ENCODE measurements at regions not wholly inside any gene's neighbourhood (a gene's known extent, or its start where the extent isn't known, plus 50 kb on each side); places are given as distances from the start of the nearest gene placed in this dataset.
"Not testable (repeated sequence)": the region's sequence is repeated elsewhere in the genome, so short reads cannot be mapped to it uniquely, and the experiment has no call there.

- not testable (repeated sequence) for H3K27me3 ChIP-seq (ENCODE audit: insufficient read depth, low read length); H3K4me2 ChIP-seq (ENCODE audit: low read length); H3K79me2 ChIP-seq (ENCODE audit: insufficient read depth, low read length); H3K4me1 ChIP-seq (ENCODE audit: insufficient read depth, low read length, severe bottlenecking); H4K20me1 ChIP-seq (ENCODE audit: insufficient read depth, low read length); H3K9ac ChIP-seq (ENCODE audit: low read length); H3K9me2 ChIP-seq (ENCODE audit: low read depth, low read length); H3K4me3 ChIP-seq (ENCODE audit: low read depth, low read length, poor library complexity, severe bottlenecking); H3K9me3 ChIP-seq (ENCODE audit: low read length); H3K27ac ChIP-seq (ENCODE audit: low read depth, low read length, poor library complexity, severe bottlenecking); H3F3A ChIP-seq (ENCODE audit: insufficient read depth, low read length); H2AFZ ChIP-seq (ENCODE audit: low read length); H3K36me3 ChIP-seq (ENCODE audit: insufficient read depth, low read length)
Measured at GRCh38 chr7:114076392-114077157, 157.8 kb upstream of the PPP1R3A start.

GRCh38 chr7:114073701-114074100 lies 154.9 kb upstream of the PPP1R3A start:
- no peak overlapping the region for H2AFZ ChIP-seq (ENCODE audit: low read length)

DNA sequence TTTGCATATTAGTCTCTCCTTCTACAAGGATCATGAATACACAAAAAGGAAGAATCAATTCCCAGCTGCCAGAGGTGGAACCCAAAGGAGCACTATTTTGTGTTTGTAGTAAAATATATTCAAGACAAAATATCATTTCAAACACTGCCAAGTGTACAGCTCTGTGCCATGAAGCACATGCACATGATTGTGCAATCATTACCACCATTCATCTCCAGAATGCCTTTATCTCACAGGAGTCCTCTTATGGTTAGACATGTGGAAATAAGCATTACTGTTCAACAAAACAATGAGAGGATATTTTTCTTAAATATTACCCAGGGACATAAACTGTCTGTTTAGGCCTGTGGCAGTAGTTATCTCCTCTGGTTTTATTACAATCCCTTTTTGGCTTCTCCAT lies 151.4 kb upstream of the PPP1R3A start:
- Histone ChIP-seq H3K36me3 (ENCODE audit: insufficient read depth, low read length) (no peaks in the 10 kb centered on the region), H3K4me1 (ENCODE audit: insufficient read depth, low read length, severe bottlenecking) (no peaks in the 10 kb centered on the region), H3K27ac (ENCODE audit: low read depth, low read length, poor library complexity, severe bottlenecking) (no peak overlapping the region), H3K27me3 (ENCODE audit: insufficient read depth, low read length) (no peaks in the 10 kb centered on the region; the same call in 1 of the 2 replicates), H3K4me3 (ENCODE audit: low read depth, low read length, poor library complexity, severe bottlenecking) (no peak overlapping the region), H3K79me2 (ENCODE audit: insufficient read depth, low read length) (no peaks in the 10 kb centered on the region), H3F3A (ENCODE audit: insufficient read depth, low read length) (no peaks in the 10 kb centered on the region), H3K9me3 (ENCODE audit: low read length) (no peaks in the 10 kb centered on the region), H3K9ac (ENCODE audit: low read length) (no peak overlapping the region), H2AFZ (ENCODE audit: low read length) (no peak overlapping the region), H4K20me1 (ENCODE audit: insufficient read depth, low read length) (no peaks in the 10 kb centered on the region), H3K4me2 (ENCODE audit: low read length) (no peak overlapping the region), H3K9me2 (ENCODE audit: low read depth, low read length) (no peaks in the 10 kb centered on the region)
- TF ChIP-seq EZH2 (IDR thresholded peaks at IDR 0.05; ENCODE audit: borderline replicate concordance, low read length), result no peak
- TF ChIP-seq, protein P1, sequence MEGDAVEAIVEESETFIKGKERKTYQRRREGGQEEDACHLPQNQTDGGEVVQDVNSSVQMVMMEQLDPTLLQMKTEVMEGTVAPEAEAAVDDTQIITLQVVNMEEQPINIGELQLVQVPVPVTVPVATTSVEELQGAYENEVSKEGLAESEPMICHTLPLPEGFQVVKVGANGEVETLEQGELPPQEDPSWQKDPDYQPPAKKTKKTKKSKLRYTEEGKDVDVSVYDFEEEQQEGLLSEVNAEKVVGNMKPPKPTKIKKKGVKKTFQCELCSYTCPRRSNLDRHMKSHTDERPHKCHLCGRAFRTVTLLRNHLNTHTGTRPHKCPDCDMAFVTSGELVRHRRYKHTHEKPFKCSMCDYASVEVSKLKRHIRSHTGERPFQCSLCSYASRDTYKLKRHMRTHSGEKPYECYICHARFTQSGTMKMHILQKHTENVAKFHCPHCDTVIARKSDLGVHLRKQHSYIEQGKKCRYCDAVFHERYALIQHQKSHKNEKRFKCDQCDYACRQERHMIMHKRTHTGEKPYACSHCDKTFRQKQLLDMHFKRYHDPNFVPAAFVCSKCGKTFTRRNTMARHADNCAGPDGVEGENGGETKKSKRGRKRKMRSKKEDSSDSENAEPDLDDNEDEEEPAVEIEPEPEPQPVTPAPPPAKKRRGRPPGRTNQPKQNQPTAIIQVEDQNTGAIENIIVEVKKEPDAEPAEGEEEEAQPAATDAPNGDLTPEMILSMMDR (IDR thresholded peaks at IDR 0.05; ENCODE audit: low read length), result no peak

More at GRCh38 chr7:114073701-114074100, 154.9 kb upstream of the PPP1R3A start:
- H3F3A ChIP-seq (ENCODE audit: insufficient read depth, low read length), result no peaks in the 10 kb centered on the region
- H3K4me2 ChIP-seq (ENCODE audit: low read length), result no peak overlapping the region
- H3K79me2 ChIP-seq (ENCODE audit: insufficient read depth, low read length), result no peaks in the 10 kb centered on the region
- H3K9ac ChIP-seq (ENCODE audit: low read length), result no peak overlapping the region
- no peaks in the 10 kb centered on the region for H3K9me2 ChIP-seq (ENCODE audit: low read depth, low read length)
- H3K27me3 ChIP-seq (ENCODE audit: insufficient read depth, low read length), result no peaks in the 10 kb centered on the region; the same call in 1 of the 2 replicates
- H3K9me3 ChIP-seq (ENCODE audit: low read length), result no peaks in the 10 kb centered on the region
- no peaks in the 10 kb centered on the region for H3K36me3 ChIP-seq (ENCODE audit: insufficient read depth, low read length)
- no peaks in the 10 kb centered on the region for H4K20me1 ChIP-seq (ENCODE audit: insufficient read depth, low read length)
- H3K27ac ChIP-seq (ENCODE audit: low read depth, low read length, poor library complexity, severe bottlenecking), result no peak overlapping the region
- H3K4me3 ChIP-seq (ENCODE audit: low read depth, low read length, poor library complexity, severe bottlenecking), result no peak overlapping the region
- no peak for TF ChIP-seq EZH2 (IDR thresholded peaks at IDR 0.05; ENCODE audit: borderline replicate concordance, low read length)
- TF ChIP-seq, protein P1 (IDR thresholded peaks at IDR 0.05; ENCODE audit: low read length), result no peak
- H3K4me1 ChIP-seq (ENCODE audit: insufficient read depth, low read length, severe bottlenecking), result no peaks in the 10 kb centered on the region

GRCh38 chr7:114062810-114063209 lies 144.0 kb upstream of the PPP1R3A start:
- H3K27me3 ChIP-seq (ENCODE audit: insufficient read depth, low read length), result no peaks in the 10 kb centered on the region
- H3F3A ChIP-seq (ENCODE audit: insufficient read depth, low read length), result no peaks in the 10 kb centered on the region
- H3K9me3 ChIP-seq (ENCODE audit: low read length), result no peaks in the 10 kb centered on the region
- H4K20me1 ChIP-seq (ENCODE audit: insufficient read depth, low read length), result no peaks in the 10 kb centered on the region
- H3K79me2 ChIP-seq (ENCODE audit: insufficient read depth, low read length), result no peaks in the 10 kb centered on the region
- TF ChIP-seq EZH2 (IDR thresholded peaks at IDR 0.05; ENCODE audit: borderline replicate concordance, low read length), result no peak
- TF ChIP-seq, protein P1 (IDR thresholded peaks at IDR 0.05; ENCODE audit: low read length), result no peak
- no peaks in the 10 kb centered on the region for H3K9me2 ChIP-seq (ENCODE audit: low read depth, low read length)
- no peak overlapping the region for H3K9ac ChIP-seq (ENCODE audit: low read length)
- H3K4me3 ChIP-seq (ENCODE audit: low read depth, low read length, poor library complexity, severe bottlenecking), result no peak overlapping the region
- H3K4me2 ChIP-seq (ENCODE audit: low read length), result no peak overlapping the region
- H3K4me1 ChIP-seq (ENCODE audit: insufficient read depth, low read length, severe bottlenecking), result no peaks in the 10 kb centered on the region
- H3K36me3 ChIP-seq (ENCODE audit: insufficient read depth, low read length), result no peaks in the 10 kb centered on the region
- H3K27ac ChIP-seq (ENCODE audit: low read depth, low read length, poor library complexity, severe bottlenecking), result no peak overlapping the region
- H2AFZ ChIP-seq (ENCODE audit: low read length), result no peak overlapping the region
